H1 (cell line): ENCODE measurements at regions not wholly inside any gene's neighbourhood (a gene's known extent, or its start where the extent isn't known, plus 50 kb on each side); places are given as distances from the start of the nearest gene placed in this dataset.

Experiments used
- ATF2 ChIP-seq: IDR thresholded peaks from 2 replicates; pipeline ENCODE4 v1.6.1; 2012; ENCODE audit warnings: low read length, inconsistent platforms
- CHD1 ChIP-seq: IDR thresholded peaks from 2 replicates; pipeline ENCODE4 v1.6.1; 2012; ENCODE audit warnings: low read depth, low read length, improper control_type of control experiment
- CTCF ChIP-seq, 3 experiments: IDR thresholded peaks; 1 replicate in 2 of 3; 2 replicates in 1 of 3; pipeline versions ENCODE4 v1.5.1 to v1.6.1; 2011; ENCODE audit warnings: low read length in 3 of 3, mild to moderate bottlenecking in 3 of 3, inconsistent platforms in 2 of 3, low read depth in 1 of 3, moderate library complexity in 1 of 3; ENCODE audit not compliant: insufficient read depth in 1 of 3; ENCODE audit errors: control extremely low read depth in 1 of 3
- FOSL1 ChIP-seq: IDR thresholded peaks from 2 replicates; pipeline ENCODE4 v1.6.1; 2011; ENCODE audit warnings: mild to moderate bottlenecking, low read depth, low read length, moderate library complexity; ENCODE audit not compliant: insufficient read depth
- JUND ChIP-seq: IDR thresholded peaks from 2 replicates; pipeline ENCODE4 v1.6.1; 2011; ENCODE audit warnings: mild to moderate bottlenecking, improper control_type of control experiment, low read length
- RFX5 ChIP-seq: IDR thresholded peaks from 2 replicates; pipeline ENCODE4 v1.6.1; 2011; ENCODE audit warnings: low read depth, low read length, improper control_type of control experiment, borderline replicate concordance
- TAF1 ChIP-seq: IDR thresholded peaks from 2 replicates; pipeline ENCODE4 v1.6.1; 2011; ENCODE audit warnings: mild to moderate bottlenecking, low read depth, low read length
- TF ChIP-seq, protein P1 (sequence below): IDR thresholded peaks from 2 replicates; pipeline ENCODE4 v1.6.1; 2012; ENCODE audit warnings: inconsistent platforms
- TF ChIP-seq, protein P2 (sequence below): IDR thresholded peaks from 2 replicates; pipeline ENCODE4 v1.6.1; 2011; ENCODE audit warnings: low read length, improper control_type of control experiment

DNA sequence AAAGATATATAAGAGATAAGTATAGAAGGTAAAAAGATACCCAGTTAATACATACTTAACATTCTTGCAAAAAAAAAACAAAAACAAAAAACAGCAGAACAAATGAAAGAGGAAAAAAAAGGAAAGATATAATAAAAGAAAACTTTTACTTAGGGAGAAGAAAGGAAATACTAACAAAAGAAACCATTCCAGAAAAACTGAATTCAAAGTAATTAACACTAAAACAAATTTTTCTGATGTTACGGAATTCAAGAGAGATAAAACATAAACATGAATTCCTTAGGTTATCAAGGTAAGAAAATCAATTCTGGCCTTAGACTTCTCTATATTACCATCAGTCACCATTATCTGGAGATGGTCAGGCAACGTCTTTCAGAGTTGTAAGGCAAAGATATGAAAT, 261.8 kb downstream of the ZEB2 start:
- no peak for TF ChIP-seq CTCF (IDR thresholded peaks at IDR 0.05; ENCODE audit: control extremely low read depth in 1 of 3, insufficient read depth in 1 of 3, low read depth in 1 of 3, low read length in 3 of 3)
- TF ChIP-seq, protein P1, sequence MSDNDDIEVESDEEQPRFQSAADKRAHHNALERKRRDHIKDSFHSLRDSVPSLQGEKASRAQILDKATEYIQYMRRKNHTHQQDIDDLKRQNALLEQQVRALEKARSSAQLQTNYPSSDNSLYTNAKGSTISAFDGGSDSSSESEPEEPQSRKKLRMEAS = no peak
- TF ChIP-seq TAF1 = no peak
- TF ChIP-seq, protein P2, sequence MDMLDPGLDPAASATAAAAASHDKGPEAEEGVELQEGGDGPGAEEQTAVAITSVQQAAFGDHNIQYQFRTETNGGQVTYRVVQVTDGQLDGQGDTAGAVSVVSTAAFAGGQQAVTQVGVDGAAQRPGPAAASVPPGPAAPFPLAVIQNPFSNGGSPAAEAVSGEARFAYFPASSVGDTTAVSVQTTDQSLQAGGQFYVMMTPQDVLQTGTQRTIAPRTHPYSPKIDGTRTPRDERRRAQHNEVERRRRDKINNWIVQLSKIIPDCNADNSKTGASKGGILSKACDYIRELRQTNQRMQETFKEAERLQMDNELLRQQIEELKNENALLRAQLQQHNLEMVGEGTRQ = no peak
- no peak for TF ChIP-seq JUND
- TF ChIP-seq ATF2 = no peak
- TF ChIP-seq FOSL1 = no peak
- no peak for TF ChIP-seq CHD1
- no peak for TF ChIP-seq RFX5
